ENCODE measurements at regions not wholly inside any gene's neighbourhood (a gene's known extent, or its start where the extent isn't known, plus 50 kb on each side); places are given as distances from the start of the nearest gene placed in this dataset.
"Not testable (repeated sequence)": the region's sequence is repeated elsewhere in the genome, so short reads cannot be mapped to it uniquely, and the experiment has no call there.

DNA sequence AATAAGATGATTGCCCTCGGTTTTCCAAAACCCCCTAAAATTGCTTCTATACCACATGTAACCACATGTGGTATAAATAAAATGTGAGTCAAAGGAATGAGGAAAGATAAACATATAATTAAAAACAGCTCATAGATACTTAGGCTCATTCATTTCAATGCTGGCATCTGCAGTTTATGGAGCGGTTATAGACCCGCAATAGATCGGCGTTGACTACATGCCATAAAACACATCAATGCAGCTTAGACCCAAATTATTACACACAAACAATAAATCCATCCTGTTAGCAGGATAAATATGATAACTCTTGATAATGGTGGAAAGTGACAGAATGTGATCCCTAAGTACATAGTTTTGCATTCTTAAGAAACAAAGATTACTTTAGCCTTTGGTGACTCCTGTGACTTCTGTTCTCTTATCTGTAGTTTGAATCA is 143.7 kb downstream of the NR2F2 start:
- TF ChIP-seq, protein P1, sequence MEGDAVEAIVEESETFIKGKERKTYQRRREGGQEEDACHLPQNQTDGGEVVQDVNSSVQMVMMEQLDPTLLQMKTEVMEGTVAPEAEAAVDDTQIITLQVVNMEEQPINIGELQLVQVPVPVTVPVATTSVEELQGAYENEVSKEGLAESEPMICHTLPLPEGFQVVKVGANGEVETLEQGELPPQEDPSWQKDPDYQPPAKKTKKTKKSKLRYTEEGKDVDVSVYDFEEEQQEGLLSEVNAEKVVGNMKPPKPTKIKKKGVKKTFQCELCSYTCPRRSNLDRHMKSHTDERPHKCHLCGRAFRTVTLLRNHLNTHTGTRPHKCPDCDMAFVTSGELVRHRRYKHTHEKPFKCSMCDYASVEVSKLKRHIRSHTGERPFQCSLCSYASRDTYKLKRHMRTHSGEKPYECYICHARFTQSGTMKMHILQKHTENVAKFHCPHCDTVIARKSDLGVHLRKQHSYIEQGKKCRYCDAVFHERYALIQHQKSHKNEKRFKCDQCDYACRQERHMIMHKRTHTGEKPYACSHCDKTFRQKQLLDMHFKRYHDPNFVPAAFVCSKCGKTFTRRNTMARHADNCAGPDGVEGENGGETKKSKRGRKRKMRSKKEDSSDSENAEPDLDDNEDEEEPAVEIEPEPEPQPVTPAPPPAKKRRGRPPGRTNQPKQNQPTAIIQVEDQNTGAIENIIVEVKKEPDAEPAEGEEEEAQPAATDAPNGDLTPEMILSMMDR (IDR thresholded peaks at IDR 0.05; ENCODE audit: control insufficient read depth, insufficient read depth, low read depth, low read length, missing control alignments), result no peak
- no peak for DNase-seq (ENCODE audit: low read depth)
- no peak overlapping the region for H3K4me3 ChIP-seq (ENCODE audit: control insufficient read depth, low read depth, low read length)

DNA sequence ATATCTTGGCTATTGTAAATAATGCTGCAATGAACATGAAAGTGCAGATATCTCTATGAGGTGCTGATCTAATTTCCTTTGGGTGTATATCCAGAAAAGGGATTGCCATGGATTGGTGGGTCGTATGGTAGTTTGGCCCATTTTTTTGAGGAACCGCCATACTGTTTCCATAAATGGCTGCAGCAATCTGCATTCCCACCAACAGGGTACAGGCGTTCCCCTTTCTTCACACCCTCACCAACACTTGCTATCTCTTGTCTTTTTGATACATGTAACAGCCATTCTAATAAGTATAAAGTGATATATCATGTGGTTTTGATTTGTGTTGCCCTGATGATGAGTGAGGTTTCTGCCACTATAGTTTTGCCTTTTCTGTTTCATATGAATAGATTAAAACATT is 146.7 kb downstream of the NR2F2 start:
- TF ChIP-seq, protein P1 (IDR thresholded peaks at IDR 0.05; ENCODE audit: control insufficient read depth, insufficient read depth, low read depth, low read length, missing control alignments), result no peak
- DNase-seq (ENCODE audit: low read depth), result no peak
- H3K4me3 ChIP-seq (ENCODE audit: control insufficient read depth, low read depth, low read length), result no peak overlapping the region

DNA sequence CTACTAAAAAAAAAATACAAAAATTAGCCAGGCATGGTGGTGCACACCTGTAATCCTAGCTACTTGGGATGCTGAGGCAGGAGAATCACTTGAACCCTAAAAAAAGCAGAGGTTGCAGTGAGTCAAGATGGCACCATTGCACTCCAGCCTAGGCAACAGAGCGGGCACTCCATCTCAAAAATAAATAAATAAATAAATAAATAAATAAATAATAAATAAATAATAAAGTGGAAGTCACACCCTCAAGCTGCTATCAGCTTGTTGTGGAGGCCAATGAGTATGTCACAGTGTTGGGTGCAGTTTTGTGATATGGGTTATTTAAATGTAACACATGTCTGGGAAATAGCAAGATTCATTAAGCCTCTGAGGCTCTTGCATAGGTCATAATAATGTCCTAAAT is 153.9 kb downstream of the NR2F2 start:
- H3K4me3 ChIP-seq (ENCODE audit: control insufficient read depth, low read depth, low read length); DNase-seq (ENCODE audit: low read depth): not testable (repeated sequence)

DNA sequence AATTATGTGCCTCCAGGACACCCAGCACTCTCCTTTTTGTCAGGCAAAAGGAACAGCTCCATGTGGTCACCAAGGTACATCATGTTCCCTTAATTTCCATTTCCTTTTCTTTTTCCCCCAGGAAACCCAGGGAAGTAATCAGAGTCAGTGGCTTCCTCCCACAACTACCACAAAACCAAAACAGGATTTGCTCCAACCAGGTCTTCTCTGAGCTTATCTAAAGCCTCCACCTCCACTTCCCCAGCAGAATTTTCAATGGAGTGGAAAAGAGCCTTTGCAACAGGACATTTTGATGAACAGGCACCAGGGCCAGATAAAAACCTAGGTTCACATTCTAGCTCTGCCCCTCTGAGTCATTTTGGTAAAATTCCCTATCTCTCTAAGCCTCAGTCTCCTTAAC is 154.3 kb downstream of the NR2F2 start:
- H3K4me3 ChIP-seq (ENCODE audit: control insufficient read depth, low read depth, low read length), result no peak overlapping the region
- no peak for DNase-seq (ENCODE audit: low read depth)
- TF ChIP-seq, protein P1 (IDR thresholded peaks at IDR 0.05; ENCODE audit: control insufficient read depth, insufficient read depth, low read depth, low read length, missing control alignments), result no peak

DNA sequence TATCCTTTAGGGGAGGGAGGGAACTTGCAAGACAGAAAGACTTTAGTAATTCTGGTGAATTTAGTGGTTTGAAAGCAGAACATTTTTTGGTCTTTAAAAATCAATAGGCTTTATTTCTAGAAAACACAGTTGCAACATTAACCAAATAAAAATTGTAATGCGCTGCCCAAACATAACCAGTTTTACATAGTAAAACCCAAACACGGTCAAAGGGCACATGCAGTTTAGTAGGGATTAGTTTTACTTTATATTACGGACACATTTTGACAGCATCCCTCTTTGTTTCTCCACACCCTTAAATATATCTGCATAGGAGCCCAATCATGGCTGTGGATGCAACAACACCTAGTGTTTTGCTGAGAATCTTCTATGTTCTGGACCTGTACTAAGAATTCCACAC is 156.7 kb downstream of the NR2F2 start:
- no peak overlapping the region for H3K4me3 ChIP-seq (ENCODE audit: control insufficient read depth, low read depth, low read length)
- no peak for DNase-seq (ENCODE audit: low read depth)
- TF ChIP-seq, protein P1 (IDR thresholded peaks at IDR 0.05; ENCODE audit: control insufficient read depth, insufficient read depth, low read depth, low read length, missing control alignments), result no peak

DNA sequence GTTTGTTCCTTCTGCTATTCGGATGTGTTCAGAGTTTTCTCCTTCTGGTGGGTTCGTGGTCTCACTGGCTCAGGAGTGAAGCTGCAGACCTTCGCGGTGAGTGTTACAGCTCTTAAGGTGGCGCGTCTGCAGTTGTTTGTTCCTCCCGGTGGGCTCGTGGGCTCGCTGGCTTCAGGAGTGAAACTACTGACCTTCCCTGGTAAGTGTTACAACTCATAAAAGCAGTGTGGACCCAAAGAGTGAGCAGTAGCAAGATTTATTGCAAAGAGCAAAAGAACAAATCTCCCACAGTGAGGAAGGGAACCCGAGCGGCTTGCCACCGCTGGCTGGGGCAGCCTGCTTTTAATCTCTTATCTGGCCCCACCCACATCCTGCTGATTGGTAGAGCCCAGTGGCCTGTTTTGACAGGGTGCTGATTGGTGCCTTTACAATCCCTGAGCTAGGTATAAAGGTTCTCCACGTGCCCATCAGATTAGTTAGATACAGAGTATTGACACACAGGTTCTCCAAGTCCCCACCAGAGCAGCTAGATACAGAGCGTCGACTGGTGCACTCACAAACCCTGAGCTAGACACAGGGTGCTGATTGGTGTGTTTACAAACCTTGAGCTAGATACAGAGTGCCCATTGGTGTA is 160.7 kb downstream of the NR2F2 start:
- DNase-seq (ENCODE audit: low read depth); H3K4me3 ChIP-seq (ENCODE audit: control insufficient read depth, low read depth, low read length): not testable (repeated sequence)

DNA sequence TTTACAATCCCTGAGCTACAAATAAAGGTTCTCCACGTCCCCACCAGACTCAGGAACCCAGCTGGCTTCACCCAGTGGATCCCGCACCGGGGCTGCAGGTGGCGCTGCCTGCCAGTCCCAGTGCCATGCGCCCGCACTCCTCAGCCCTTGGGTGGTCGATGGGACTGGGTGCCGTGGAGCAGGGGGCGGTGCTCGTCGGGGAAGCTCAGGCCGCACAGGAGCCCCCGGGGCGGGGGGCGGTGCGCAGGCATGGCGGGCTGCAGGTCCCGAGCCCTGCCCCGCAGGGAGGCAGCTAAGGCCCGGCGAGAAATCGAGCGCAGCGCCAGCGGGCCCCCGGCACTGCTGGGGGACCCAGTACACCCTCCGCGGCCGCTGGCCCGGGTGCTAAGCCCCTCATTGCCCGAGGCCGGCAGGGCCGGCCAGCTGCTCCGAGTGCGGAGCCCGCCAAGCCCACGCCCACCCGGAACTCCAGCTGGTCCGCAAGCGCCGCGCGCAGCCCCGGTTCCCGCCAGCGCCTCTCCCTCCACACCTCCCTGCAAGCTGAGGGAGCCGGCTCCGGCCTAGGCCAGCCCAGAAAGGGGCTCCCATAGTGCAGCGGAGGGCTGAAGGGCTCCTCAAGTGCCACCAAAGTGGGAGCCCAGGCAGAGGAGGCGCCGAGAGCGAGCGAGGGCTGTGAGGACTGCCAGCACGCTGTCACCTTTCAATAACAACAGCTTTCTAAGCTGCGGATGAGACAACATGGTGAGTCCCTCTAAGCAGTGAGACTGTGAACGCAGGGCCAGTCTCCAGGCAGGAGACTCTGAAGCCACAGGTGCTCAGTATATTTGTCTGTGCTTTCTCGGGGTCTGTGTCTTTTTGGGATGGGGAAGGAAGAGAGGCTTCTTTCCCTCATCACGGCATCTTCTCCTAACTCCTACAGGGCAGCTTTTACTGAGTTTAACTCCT is 161.5 kb downstream of the NR2F2 start:
- DNase-seq (ENCODE audit: low read depth); H3K4me3 ChIP-seq (ENCODE audit: control insufficient read depth, low read depth, low read length): not testable (repeated sequence)

DNA sequence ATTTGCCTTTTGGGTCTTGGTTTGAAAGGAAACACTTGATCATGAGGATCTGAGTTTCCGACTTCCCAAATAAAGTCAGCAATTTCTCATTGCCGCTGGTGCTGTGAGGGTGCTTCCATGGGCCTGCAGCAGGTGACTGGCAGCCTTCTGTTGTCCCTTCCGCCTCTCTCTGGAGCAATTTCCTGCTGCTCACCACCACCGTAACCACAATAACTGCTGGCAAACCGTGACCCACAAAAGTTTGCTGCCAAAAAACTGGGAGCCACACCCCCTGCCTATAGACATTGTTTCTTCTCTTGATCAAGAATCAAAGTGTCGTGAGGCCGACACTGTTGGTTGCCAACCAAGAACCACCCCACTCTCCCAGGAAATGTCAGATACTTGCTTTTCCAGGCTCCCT is 164.0 kb downstream of the NR2F2 start:
- H3K4me3 ChIP-seq (ENCODE audit: control insufficient read depth, low read depth, low read length), result no peak overlapping the region
- DNase-seq (ENCODE audit: low read depth), result no peak
- TF ChIP-seq, protein P1 (IDR thresholded peaks at IDR 0.05; ENCODE audit: control insufficient read depth, insufficient read depth, low read depth, low read length, missing control alignments), result no peak

Data from AG09309 (cell line).